ENCODE measurements at regions not wholly inside any gene's neighbourhood (a gene's known extent, or its start where the extent isn't known, plus 50 kb on each side); places are given as distances from the start of the nearest gene placed in this dataset.
"Not testable (repeated sequence)": the region's sequence is repeated elsewhere in the genome, so short reads cannot be mapped to it uniquely, and the experiment has no call there.

- H3K27me3 ChIP-seq (ENCODE audit: insufficient read depth, low read length) = no peaks in the 10 kb centered on the region
- H3K9me3 ChIP-seq (ENCODE audit: low read length) = no peaks in the 10 kb centered on the region
- no peak overlapping the region for H3K4me3 ChIP-seq (ENCODE audit: low read length)
- H2AFZ ChIP-seq (ENCODE audit: low read depth, low read length) = no peak overlapping the region
- peaks cover 44% of the 10 kb centered on the region for H3K4me1 ChIP-seq (ENCODE audit: insufficient read depth, low read length)
- H3K36me3 ChIP-seq (ENCODE audit: insufficient read depth, low read length) = no peaks in the 10 kb centered on the region
Observed at GRCh38 chr12:131575371-131575770, 135.5 kb upstream of the SFSWAP start.

- not testable (repeated sequence) for H3K4me3 ChIP-seq (ENCODE audit: low read length); H3K36me3 ChIP-seq (ENCODE audit: insufficient read depth, low read length); H3K9me3 ChIP-seq (ENCODE audit: low read length); H2AFZ ChIP-seq (ENCODE audit: low read depth, low read length); H3K27me3 ChIP-seq (ENCODE audit: insufficient read depth, low read length)
- H3K4me1 ChIP-seq (ENCODE audit: insufficient read depth, low read length) = peaks cover 44% of the 10 kb centered on the region
Observed at GRCh38 chr12:131576734-131577133, 134.2 kb upstream of the SFSWAP start.

GRCh38 chr12:131577766-131578165, 133.1 kb upstream of the SFSWAP start:
- no peaks in the 10 kb centered on the region for H3K27me3 ChIP-seq (ENCODE audit: insufficient read depth, low read length)
- H3K36me3 ChIP-seq (ENCODE audit: insufficient read depth, low read length) = no peaks in the 10 kb centered on the region
- H3K4me1 ChIP-seq (ENCODE audit: insufficient read depth, low read length) = peaks cover 44% of the 10 kb centered on the region
- H3K9me3 ChIP-seq (ENCODE audit: low read length) = no peaks in the 10 kb centered on the region
- H2AFZ ChIP-seq (ENCODE audit: low read depth, low read length) = no peak overlapping the region
- H3K4me3 ChIP-seq (ENCODE audit: low read length) = no peak overlapping the region

GRCh38 chr12:131578828-131579470, 131.9 kb upstream of the SFSWAP start:
- H3K27me3 ChIP-seq (ENCODE audit: insufficient read depth, low read length) = no peaks in the 10 kb centered on the region
- no peak overlapping the region for H2AFZ ChIP-seq (ENCODE audit: low read depth, low read length)
- H3K4me3 ChIP-seq (ENCODE audit: low read length) = no peak overlapping the region
- H3K9me3 ChIP-seq (ENCODE audit: low read length) = no peaks in the 10 kb centered on the region
- no peaks in the 10 kb centered on the region for H3K36me3 ChIP-seq (ENCODE audit: insufficient read depth, low read length)
- peaks cover 38% of the 10 kb centered on the region for H3K4me1 ChIP-seq (ENCODE audit: insufficient read depth, low read length)

DNA sequence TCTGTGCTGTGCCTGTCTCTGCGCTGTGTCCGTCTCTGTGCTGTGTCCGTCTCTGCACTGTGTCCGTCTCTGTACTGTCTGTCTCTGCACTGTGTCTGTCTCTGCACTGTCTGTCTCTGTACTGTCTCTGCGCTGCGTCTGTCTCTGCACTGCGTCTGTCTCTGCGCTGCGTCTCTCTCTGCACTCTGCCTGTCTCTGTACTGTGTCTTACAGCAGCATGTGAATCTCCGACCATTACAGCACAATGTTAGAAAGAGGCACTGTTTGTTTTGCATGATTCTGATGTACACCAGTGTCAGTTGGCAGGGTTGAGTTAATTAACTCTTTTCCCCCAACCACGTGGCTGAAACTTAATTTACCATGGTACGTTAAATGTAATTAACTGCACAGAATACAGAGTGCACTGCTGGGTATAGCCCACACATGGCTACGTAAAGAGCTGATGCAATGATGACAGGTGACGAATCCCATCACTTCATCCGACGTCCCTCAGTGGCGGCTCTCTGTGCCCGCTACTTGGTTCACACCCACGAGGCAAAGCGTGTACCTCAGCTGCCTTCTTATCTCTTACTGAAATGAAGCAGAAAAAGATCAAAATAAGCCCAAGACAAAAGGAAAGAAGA, 127.7 kb upstream of the SFSWAP start:
- Histone ChIP-seq H3K4me1 (ENCODE audit: insufficient read depth, low read length) (peaks cover 11% of the 10 kb centered on the region), H3K36me3 (ENCODE audit: insufficient read depth, low read length) (no peaks in the 10 kb centered on the region), H3K9me3 (ENCODE audit: low read length) (peaks cover 4% of the 10 kb centered on the region), H3K27me3 (ENCODE audit: insufficient read depth, low read length) (no peaks in the 10 kb centered on the region), H2AFZ (ENCODE audit: low read depth, low read length) (no peak overlapping the region), H3K4me3 (ENCODE audit: low read length) (no peak overlapping the region)

DNA sequence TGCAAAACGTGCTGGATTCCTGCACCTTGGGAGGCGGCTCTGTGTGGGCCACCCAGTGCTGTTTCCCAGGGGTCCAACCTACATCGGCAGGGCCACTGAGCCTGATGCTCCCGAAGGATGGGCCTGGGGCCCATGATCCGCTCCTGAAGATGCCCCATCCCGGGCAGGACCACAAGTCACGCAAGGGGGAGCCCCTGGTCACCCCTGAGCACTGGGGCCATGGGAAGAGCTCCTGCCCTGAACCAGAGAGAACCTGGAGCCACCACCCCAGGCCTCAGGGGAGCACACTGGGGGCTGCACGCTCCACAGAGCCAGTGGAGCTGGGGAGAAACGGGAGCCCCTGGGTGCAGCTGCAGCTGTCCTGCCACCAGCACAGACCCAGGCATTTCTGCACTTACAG, 124.6 kb upstream of the SFSWAP start:
- Histone ChIP-seq H2AFZ (ENCODE audit: low read depth, low read length) (no peak overlapping the region), H3K4me3 (ENCODE audit: low read length) (no peak overlapping the region), H3K4me1 (ENCODE audit: insufficient read depth, low read length) (peaks cover 17% of the 10 kb centered on the region), H3K27me3 (ENCODE audit: insufficient read depth, low read length) (no peaks in the 10 kb centered on the region), H3K9me3 (ENCODE audit: low read length) (peaks cover 4% of the 10 kb centered on the region), H3K36me3 (ENCODE audit: insufficient read depth, low read length) (no peaks in the 10 kb centered on the region)

GRCh38 chr12:131586761-131587160, 124.1 kb upstream of the SFSWAP start:
- no peaks in the 10 kb centered on the region for H3K27me3 ChIP-seq (ENCODE audit: insufficient read depth, low read length)
- no peak overlapping the region for H2AFZ ChIP-seq (ENCODE audit: low read depth, low read length)
- H3K9me3 ChIP-seq (ENCODE audit: low read length) = peaks cover 4% of the 10 kb centered on the region
- H3K4me3 ChIP-seq (ENCODE audit: low read length) = no peak overlapping the region
- no peaks in the 10 kb centered on the region for H3K36me3 ChIP-seq (ENCODE audit: insufficient read depth, low read length)
- peaks cover 21% of the 10 kb centered on the region for H3K4me1 ChIP-seq (ENCODE audit: insufficient read depth, low read length)

DNA sequence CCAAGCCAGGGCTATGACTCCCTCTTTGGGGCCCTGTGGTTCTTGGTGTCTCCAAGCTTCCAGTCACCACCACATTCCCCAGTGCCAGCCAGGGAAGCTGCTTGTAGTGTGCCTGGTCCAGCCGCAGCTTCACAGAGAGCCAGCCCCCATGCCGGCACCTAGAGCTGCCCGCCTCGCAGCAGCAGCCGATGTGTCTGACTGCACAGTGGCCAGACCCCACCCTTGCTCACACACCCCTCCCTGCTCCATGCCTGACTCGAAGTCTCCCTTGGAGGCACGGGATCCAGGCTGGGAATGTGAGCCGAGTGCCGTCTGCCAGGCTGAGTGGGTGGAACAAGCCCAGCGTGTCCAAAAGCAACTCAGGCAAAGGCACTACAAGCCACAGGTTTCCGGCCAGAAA, 123.3 kb upstream of the SFSWAP start:
- Histone ChIP-seq H2AFZ (ENCODE audit: low read depth, low read length) (no peak overlapping the region), H3K9me3 (ENCODE audit: low read length) (peaks cover 4% of the 10 kb centered on the region), H3K4me1 (ENCODE audit: insufficient read depth, low read length) (peaks cover 21% of the 10 kb centered on the region), H3K27me3 (ENCODE audit: insufficient read depth, low read length) (no peaks in the 10 kb centered on the region), H3K4me3 (ENCODE audit: low read length) (no peak overlapping the region), H3K36me3 (ENCODE audit: insufficient read depth, low read length) (no peaks in the 10 kb centered on the region)

DNA sequence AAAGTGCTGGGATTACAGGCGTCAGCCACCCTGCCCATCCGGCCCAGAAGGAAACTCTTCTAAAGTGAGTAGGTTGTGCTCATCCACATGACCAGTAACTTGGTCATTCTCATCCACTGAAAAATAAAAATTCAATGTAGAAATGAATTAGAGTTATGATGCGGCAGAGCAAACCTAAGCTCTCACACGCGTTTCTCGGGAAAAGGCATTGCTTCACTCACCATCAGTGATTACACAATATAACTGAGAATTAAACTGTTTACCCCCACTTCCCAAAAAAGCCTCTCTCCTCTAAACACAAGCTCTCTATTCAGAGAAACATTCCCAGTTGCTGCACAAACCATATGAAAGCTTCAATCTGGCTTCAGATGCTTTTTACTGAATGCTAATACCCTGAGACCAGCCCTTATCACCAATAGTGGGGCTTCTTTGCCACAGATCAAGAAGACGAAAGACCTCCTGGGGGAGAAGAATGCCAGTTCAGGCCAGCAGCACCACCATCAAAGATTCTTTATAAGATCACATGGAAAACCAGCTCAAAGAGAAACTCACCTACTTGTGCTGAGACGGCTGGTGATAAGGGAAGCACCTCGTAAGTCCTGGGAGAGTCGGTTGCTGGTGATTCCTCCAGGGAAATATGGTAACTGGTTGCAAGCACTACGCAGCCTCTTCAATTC, 121.5 kb upstream of the SFSWAP start:
- Histone ChIP-seq H3K9me3 (ENCODE audit: low read length) (peaks cover 4% of the 10 kb centered on the region), H3K36me3 (ENCODE audit: insufficient read depth, low read length) (no peaks in the 10 kb centered on the region), H3K27me3 (ENCODE audit: insufficient read depth, low read length) (no peaks in the 10 kb centered on the region), H3K4me3 (ENCODE audit: low read length) (no peak overlapping the region), H2AFZ (ENCODE audit: low read depth, low read length) (no peak overlapping the region), H3K4me1 (ENCODE audit: insufficient read depth, low read length) (peaks cover 21% of the 10 kb centered on the region)

DNA sequence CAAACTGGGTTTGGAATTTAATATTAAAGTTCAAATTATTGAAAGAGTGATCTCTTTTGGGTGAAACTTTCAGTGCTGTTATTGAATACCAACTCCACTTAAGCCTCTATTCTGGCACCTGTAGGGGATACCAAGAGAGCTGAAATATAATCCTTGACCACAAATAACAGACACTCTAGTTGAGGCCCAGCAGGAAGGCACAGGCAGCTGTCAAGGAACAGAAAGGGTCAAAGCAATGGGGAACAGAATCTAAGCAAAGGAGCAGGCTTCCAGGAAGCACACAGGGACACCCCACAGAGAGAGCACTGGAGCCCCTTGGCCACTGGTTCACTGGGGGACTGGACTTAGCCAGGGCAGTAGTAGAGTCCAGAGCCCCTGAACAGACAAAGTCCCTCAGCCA, 120.9 kb upstream of the SFSWAP start:
- H2AFZ ChIP-seq (ENCODE audit: low read depth, low read length) = no peak overlapping the region
- no peaks in the 10 kb centered on the region for H3K27me3 ChIP-seq (ENCODE audit: insufficient read depth, low read length)
- H3K9me3 ChIP-seq (ENCODE audit: low read length) = peaks cover 2% of the 10 kb centered on the region
- no peak overlapping the region for H3K4me3 ChIP-seq (ENCODE audit: low read length)
- H3K4me1 ChIP-seq (ENCODE audit: insufficient read depth, low read length) = peaks cover 21% of the 10 kb centered on the region
- H3K36me3 ChIP-seq (ENCODE audit: insufficient read depth, low read length) = no peaks in the 10 kb centered on the region

GRCh38 chr12:131591136-131591535, 119.8 kb upstream of the SFSWAP start:
- Histone ChIP-seq H2AFZ (ENCODE audit: low read depth, low read length) (no peak overlapping the region), H3K36me3 (ENCODE audit: insufficient read depth, low read length) (no peaks in the 10 kb centered on the region), H3K4me3 (ENCODE audit: low read length) (no peak overlapping the region), H3K27me3 (ENCODE audit: insufficient read depth, low read length) (no peaks in the 10 kb centered on the region), H3K9me3 (ENCODE audit: low read length) (peaks cover under 1% of the 10 kb centered on the region), H3K4me1 (ENCODE audit: insufficient read depth, low read length) (peaks cover 27% of the 10 kb centered on the region)

DNA sequence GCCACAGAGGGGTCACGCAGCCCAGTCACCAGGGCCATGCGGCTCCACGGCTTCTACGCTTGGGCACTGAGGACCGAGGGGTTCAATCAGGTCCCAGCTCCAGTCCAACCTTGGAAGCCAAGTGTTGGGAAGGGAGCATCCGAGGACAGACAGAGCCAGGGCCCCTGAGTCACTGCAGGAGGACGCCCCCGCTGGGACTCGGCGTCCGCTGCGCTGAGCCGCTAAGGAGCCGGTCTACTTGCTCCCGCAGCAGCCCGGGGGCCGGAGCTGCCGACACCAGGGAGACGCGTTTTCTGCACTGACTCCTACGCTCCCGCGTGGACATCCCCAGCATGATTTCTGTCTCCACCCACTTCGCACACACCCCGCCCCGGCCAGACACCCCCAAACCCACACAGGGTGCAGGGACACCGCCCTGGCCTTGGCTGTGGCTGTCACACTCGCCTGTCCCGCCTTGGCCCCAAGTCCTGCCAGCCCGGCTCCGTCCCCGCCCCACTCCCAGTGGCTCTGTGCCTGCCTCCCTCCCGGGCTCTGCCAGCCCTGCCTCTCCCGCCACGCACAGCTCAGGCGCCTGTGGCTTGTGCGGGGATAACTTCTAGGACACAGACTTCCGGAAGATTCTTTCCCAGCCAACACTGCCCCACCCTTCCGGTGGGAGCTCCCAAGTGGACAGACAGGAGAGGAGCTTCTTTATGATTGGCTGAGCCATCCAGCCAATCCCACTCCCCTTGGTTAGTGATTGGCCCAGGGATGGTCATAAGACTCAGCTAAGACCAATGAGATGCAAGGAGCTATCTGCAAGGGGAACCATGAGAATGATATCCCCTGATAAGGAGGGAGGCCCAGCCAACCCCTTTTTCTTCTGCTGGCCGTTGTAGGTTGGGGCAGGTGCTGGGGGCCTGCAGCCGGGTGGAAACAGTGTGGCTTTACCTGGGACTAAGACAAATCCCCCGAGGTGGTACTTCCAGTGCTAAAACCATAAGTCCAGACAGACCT, 118.9 kb upstream of the SFSWAP start:
- Histone ChIP-seq H3K4me3 (ENCODE audit: low read length) (no peak overlapping the region), H3K4me1 (ENCODE audit: insufficient read depth, low read length) (peaks cover 28% of the 10 kb centered on the region), H3K9me3 (ENCODE audit: low read length) (no peaks in the 10 kb centered on the region), H3K36me3 (ENCODE audit: insufficient read depth, low read length) (no peaks in the 10 kb centered on the region), H2AFZ (ENCODE audit: low read depth, low read length) (no peak overlapping the region), H3K27me3 (ENCODE audit: insufficient read depth, low read length) (no peaks in the 10 kb centered on the region)

DNA sequence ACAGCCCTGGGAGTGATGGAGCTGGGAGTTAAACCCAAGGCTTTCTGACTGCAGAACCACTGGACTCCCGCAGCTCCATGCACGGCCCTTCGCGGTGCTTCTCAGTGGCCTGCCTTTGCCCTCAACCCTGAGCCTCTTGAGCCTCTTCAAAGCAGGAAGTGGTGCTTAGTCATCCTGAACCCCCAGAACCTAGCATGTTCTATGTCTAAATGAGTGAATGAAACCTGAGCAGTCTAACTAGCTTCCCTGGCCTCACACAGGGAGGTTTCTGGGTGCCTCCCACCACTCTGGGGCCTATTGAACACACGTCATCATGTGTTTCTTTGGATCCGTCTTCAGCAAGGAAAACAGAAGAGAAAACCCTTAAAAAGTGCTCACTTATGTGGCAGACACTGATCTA, 117.9 kb upstream of the SFSWAP start:
- Histone ChIP-seq H3K9me3 (ENCODE audit: low read length) (no peaks in the 10 kb centered on the region), H2AFZ (ENCODE audit: low read depth, low read length) (no peak overlapping the region), H3K4me1 (ENCODE audit: insufficient read depth, low read length) (peaks cover 37% of the 10 kb centered on the region), H3K27me3 (ENCODE audit: insufficient read depth, low read length) (no peaks in the 10 kb centered on the region), H3K36me3 (ENCODE audit: insufficient read depth, low read length) (no peaks in the 10 kb centered on the region), H3K4me3 (ENCODE audit: low read length) (no peak overlapping the region)

All from neuron (in vitro differentiated cells).